Activated CD8-positive, alpha-beta memory T cell treated with anti-CD3 and anti-CD28 coated beads for 48 hours (primary cell): ENCODE measurements at regions not wholly inside any gene's neighbourhood (a gene's known extent, or its start where the extent isn't known, plus 50 kb on each side); places are given as distances from the start of the nearest gene placed in this dataset.
"Not testable (repeated sequence)": the region's sequence is repeated elsewhere in the genome, so short reads cannot be mapped to it uniquely, and the experiment has no call there.

ENCODE experiments used
- DNase-seq, 3 experiments: peaks; one replicate each; pipeline ENCODE4 v3.0.0-alpha.2; 2020; ENCODE audit warnings: low read depth in 2 of 3, low spot score in 2 of 3

- no peak for DNase-seq
Measured at GRCh38 chr16:51231702-51232101, 80.6 kb upstream of the SALL1 start.

GRCh38 chr16:51230035-51230434 lies 79.0 kb upstream of the SALL1 start:
- DNase-seq: not testable (repeated sequence)

- DNase-seq: no peak
Measured at GRCh38 chr16:51228097-51228659, 77.1 kb upstream of the SALL1 start.

- no peak for DNase-seq
Measured at GRCh38 chr16:51225878-51226277, 74.8 kb upstream of the SALL1 start.

GRCh38 chr16:51224317-51224716 lies 73.2 kb upstream of the SALL1 start:
- DNase-seq: no peak

GRCh38 chr16:51222016-51222415 lies 70.9 kb upstream of the SALL1 start:
- DNase-seq: no peak

GRCh38 chr16:51211148-51211547 lies 60.1 kb upstream of the SALL1 start:
- no peak for DNase-seq

GRCh38 chr16:51210087-51210486 lies 59.0 kb upstream of the SALL1 start:
- DNase-seq: no peak

GRCh38 chr16:51201604-51202003 lies 50.5 kb upstream of the SALL1 start:
- no peak for DNase-seq
